SW 1271 (cell line): ENCODE measurements at regions not wholly inside any gene's neighbourhood (a gene's known extent, or its start where the extent isn't known, plus 50 kb on each side); places are given as distances from the start of the nearest gene placed in this dataset.
"Not testable (repeated sequence)": the region's sequence is repeated elsewhere in the genome, so short reads cannot be mapped to it uniquely, and the experiment has no call there.

Source experiments
- DNase-seq, 2 experiments: peaks; one replicate each; lab custom pipeline; 2025; lab: John Stamatoyannopoulos, UW

DNA sequence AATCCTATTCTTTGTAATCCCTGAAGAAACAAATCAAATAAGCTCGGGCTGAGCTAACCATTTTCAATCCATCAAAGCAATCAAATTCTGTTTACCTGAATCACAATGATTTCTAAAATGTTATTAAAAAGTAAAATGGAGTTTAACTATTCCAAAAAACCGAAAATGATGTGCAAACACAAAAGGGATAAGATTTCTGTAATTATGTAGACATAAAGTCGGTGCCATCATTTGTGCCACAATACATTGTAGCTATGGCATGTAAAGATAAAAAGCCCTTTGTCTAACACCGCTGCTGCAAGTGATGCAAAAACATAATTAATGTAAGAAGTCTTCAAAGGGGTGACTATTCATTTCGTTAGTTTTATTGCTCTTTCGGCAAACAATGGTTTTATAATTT is 125.1 kb upstream of the FAM204A start:
- DNase-seq = no peak

DNA sequence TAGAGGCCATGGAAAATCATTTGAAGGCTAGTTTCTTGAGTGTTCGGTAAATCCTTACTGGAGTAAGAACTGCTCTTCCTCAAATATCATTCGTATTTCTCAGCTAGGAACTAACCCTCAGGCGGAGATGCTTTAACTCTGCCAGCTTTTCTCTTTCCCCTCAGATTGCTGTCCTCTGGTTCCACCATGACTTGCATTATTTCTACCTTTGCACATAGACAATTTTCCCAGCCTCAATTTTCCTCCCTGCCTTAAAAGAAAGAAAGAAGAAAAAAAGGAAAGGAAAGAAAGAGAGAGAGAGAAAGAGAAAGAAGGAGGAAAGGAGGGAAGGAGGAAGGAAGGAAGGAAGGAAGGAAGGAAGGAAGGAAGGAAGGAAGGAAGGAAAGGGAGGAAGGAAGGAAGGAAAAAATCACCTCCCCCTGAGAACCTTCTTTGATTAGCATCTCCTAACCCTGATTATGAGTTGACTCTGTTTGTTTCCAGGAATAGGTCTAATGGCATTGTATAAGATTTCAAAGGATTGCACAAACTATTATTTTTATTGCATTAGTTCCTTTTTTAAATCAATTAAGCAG is 123.3 kb upstream of the FAM204A start:
- DNase-seq = no peak

DNA sequence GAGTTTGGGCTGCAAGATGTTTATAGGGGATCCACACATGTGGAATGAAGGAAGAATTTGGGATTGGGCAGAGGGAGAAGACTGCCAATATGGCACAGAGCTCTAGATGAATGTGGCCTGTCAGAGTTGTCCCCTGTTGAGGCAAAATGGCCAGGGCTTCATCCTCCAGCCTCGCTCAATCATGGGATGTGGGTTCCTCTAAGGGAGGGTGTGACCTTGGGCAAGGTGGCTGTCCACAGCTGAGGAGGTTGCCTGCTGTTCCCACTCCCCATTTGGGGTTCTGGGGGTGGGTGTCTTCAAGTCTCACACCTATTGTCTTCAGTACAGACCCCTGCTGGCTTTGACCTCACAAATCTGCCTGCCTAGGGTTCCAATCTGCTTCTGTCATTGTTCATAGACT is 121.6 kb upstream of the FAM204A start:
- DNase-seq = no peak

DNA sequence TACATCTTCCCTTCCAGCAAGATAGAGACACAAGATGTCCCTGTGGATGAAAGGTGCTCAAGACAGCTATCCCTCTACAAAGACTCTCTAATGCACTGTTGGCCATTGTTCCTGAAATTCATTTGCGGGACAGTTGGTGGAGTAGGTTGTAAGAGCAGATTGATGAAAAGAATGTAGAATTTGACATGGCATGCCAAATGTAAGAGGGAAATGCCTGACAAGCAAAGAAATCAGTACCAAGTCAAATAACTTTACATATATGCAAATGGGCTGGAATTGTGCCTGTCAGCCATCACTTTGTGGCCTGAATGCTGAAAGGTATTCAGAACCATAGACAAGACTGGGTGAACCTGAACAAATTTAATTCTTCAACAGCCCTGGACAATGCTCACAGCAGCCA is 120.3 kb upstream of the FAM204A start:
- DNase-seq = no peak

DNA sequence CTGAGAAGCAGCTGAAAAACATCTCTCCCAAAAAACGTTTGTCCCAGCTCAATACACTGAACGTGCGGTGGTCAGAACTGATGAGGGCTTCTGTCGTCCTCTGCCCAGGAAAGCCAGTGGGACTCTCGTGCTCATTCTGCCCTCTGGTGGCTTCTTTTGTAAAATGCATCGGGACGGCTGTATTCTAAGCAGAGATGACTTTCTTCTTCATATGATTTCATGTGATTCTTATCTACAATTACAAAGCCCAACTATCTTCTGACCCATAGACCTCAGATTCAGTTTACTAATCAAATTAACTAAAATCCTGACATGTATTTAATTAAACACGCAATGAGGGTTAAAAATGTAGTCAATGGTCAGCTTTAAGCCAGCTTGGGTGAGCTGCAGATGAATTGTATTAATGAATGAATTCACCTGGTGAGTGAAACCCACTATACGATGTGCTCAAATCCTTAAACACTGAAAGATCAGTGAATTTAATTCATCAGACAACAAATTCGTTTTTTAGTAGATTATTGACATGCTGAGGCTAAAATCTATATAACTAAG is 117.6 kb upstream of the FAM204A start:
- peak in 1 of 2 experiments; percentile 24 for DNase-seq

DNA sequence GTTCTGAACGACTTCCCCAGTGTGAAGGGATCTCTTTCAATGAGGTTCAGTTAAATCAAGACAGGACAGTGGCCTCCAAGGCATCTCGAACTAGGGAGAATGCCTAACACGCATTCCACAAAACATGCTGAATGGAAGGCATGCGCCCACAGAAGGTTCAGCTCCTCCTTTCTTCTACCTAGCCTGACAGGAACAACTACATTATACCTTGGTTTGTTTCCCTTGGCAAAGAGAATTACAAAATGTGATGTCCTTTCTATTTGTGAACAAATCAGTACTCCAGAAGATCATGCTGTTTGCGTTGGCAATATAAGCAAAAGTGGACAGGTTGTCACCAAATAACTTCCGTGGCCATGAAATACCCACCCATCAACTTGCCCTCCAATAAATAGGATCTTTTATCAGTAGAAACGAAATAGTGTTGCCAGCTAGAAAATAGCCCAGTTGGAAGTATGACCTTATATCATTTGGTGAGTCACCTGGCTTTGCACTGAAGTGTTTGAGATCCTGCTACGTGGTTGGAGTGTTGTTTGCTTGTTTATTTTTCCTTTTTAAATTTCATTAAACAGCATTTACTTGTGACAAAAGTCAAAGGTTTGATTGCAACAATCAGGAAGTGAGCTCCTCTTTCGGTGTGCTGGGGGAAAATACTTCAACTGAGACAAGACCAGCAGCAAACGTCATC is 117.0 kb upstream of the FAM204A start:
- no peak for DNase-seq

DNA sequence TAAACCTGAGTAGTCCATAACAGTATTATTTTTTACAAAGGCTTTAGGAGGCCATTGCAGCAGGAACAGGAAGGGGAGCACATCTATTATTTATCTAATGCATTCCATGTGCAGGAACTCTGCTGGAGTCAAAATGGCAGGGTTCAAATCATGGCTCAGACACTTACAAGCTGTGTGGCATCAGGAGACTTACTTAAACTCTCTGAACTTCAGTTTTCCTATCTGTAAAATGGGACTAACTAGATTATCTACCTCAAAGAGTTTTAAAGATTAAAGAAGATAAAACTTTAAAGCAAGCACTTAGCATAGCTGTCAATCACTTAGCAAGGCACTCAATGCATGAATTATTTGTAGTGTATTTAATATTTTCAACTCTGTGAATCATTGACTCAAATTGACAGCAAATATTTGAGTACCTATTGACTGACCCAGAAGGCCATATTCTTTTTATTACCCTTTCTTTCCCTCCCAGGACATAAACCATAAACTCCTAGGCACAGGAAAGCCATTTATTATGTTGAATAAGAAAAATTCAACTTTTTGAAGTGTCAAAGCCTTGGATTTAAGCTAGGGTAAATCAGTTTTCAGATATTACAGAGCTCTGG is 115.8 kb upstream of the FAM204A start:
- DNase-seq = no peak

DNA sequence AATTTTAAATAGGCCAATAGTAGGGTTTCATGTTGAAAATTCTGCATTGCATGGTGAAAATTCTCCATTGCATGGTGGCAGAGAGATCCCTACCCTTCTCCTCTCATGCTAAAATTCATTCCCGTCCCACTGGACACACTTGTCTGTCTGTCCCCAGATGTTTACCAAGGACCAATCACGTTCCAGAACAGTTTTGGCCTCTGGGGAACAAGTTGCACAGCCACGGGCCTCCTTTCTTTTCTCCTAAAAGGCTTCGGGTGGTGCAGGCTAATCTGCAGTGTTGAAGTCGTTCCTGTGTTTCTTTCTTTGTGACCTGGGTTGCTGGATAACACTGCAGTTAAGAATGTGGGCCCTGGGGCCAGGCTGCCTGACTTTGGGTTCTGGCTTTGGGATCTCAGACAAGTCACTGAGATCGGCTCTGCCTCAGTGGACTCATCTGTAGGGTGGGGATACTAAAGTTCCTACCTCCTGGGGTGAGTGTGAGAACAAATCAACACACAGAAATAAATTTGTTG is 113.1 kb upstream of the FAM204A start:
- DNase-seq = no peak

DNA sequence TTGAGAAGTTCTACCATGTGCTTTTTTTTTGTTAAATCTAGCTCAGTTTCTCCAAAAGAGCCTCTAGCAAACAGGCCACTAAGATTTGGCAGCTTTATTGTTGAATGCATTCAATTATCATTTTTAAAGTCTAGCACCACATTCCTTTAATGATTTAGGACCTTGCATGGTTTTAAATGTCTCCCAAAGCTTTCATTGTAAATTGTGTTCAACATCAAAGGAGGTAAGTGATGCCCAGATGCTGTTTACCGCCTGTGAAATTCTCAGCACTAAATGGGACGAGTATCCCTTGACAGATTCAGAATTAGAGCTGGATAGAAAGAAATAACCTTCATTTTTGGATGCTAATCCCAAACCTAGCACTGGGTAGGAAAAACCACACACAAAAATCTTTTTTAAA is 112.1 kb upstream of the FAM204A start:
- DNase-seq = no peak

DNA sequence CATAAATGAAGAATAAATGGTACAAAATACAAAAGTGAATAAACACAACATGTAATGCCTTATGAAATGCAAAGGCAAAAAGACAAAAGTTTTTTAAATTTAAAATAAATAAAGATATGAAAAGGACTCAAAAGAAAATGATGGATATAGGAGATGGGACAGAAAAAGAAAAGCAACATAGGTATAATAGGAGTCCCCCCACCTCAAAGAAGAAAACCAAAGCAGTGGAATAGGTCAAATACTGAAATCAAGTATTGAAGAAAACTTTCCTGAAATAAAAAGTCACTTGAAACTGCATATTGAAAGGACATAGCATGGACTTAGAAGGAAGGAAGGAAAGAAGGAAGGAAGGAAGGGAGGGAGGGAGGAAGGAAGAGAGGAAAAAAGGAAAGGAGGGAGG is 110.0 kb upstream of the FAM204A start:
- no peak for DNase-seq

DNA sequence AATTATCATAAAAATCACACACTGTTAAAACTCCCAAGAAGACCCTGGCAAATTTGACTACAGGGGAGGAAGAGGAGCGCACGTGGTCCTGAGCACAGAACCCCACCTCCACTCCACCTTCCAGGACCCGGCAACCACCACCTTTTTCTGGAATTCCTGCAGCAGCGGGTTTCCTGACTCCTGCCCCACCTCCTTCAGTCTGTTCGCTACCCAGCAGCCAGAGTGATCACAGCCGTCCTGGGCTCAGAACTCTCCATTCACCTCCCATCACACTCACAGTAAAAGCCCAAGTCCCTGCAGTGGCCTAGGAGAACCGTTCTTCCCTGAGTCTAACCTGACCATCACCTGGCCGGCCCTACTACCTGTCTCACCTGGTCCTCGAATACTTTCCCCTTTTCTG is 107.4 kb upstream of the FAM204A start:
- DNase-seq = no peak

DNA sequence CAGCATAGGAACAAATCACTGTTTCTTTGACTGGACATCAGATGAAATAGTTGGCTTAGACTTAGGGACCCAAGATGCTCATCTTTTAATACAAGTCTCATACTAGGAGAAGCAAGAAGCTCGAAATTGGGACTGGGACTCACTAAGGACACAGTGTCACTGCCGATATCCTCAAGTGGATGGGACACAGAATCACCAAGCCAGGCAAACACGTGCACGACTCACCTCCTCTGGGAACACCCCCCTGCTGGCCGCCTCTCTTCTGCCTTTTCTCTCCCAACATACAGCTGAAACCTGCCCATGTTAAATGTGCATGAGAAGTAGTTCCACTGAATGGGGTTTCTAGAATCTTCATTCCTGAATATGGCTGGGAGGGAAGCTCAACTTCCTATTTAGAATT is 106.6 kb upstream of the FAM204A start:
- no peak for DNase-seq

DNA sequence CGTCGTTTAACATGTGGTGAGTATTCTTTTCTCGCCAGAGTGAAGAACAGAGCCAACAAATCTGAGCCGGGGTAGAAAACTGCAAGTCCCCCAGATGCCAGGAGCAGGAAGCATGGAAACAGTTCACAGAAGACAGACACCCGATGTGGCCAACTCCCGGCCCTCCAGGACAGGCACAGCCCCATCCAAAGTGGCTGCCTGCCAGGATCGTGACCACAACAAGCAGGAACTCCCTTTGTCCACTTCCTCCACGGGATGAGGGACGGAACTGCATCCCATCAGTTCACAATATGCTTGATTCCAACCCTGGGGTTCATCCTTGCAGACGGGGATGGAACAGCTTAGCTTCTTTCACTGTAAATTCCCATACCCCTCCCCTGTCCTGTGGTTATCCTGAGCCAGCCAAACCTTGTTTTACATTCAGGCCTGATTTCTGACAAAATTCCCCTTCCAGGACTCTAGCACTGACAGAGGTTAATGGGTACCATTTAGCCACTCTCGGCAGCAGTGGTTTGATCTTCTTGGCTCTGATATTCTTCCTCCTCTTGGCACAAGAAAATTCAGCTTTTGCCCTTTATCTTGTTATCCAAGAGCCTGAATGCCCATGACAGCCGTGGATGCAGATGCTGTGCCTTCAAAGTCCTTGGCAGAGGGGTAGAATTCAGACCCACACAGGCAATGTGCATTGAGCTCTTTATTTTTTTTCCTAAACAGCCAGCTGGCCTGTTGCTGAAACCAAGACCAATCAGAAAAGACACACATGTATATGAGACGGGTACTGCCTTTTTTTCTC is 105.5 kb upstream of the FAM204A start:
- no peak for DNase-seq

DNA sequence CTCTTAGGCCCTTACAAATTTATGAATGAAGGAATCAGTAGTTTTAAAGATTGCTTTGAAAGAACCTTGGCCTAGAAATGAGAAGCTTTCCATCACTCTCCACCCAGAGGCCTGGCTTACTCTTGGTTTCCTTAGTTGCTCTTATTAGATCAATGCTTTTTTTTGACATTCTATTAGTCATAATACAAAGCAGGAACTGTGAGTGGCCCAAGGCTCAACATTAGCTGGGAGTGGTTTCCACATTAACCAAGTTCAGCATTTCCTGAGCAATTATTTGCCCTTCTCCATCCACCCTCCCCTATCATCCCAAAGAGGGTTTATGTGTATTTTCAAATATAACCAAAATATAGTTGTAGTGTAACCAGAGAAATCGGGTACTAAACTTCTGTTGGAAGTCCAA is 103.4 kb upstream of the FAM204A start:
- no peak for DNase-seq

DNA sequence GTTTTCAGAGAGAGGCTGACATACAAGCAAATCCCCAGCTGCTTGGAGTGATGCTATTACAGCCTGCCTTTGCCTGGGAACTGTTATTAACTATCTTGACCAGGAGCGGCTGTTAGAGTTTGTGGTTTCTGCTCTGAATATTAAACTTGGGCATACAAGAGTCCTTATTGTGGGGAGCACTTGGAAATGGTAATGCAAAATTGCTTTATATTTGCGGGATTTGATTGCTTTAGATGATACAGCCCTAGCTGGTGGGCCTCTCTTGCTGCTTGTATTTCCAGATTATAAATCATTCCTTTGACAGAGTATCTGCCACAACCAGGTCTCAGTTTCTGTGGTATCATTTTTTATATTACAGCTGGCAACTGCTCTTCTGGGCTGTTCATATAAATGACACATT is 101.9 kb upstream of the FAM204A start:
- no peak for DNase-seq

DNA sequence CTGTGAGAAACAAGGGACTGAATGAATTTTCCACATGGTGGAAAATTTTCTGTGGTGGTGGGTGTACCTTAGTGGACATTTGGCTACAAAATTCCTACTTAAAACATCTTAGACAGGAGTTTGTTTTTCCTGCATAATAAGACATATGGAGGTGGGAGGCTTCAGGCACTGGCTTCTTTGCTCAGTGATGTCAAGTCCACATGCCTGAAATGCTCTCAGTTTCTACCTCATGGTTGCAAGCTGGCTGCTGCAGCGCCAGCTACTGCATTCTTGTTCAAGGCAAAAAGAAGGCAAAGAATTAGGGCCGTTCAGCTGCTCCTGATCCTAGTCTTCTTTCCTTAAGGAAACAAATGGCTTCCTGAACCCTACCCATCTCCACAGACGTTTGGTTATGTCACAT is 99.9 kb upstream of the FAM204A start:
- DNase-seq = no peak

DNA sequence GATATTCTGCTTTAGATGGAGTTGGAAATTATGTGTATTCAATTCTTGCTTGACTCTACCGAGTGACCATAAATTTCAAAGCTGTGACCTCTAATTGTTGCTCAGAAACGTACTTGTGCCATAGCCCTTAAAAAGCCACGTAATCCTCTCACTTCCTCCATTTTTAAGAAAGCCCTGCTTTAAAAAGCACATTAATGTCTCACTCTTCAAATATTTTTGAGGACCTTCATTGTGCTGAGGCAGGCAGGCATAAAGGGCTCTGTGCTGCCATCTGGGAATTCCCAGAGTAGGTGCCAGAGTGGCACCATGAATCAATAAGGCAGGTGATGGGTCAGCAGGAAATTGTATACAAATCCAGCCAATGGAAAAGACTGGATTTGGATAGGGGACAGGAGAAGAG is 97.7 kb upstream of the FAM204A start:
- DNase-seq = no peak

DNA sequence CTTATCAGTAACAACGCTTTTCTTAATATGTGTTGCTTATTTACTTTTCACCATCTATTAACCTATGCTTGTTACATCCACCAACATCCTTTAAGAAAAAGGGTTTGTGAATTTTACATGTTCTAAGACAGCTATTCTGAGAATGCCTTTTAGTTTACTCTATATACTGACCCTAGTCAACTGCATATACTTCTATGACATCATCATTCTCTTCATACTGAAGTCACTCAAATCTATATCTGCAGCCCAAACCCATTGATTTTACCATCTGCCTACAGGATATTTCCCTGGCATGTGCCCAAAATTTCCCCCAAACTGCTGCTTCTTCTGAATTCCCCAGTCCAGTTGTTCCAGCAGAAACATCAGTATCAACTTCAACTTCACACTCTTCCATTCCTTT is 94.6 kb upstream of the FAM204A start:
- DNase-seq = no peak

DNA sequence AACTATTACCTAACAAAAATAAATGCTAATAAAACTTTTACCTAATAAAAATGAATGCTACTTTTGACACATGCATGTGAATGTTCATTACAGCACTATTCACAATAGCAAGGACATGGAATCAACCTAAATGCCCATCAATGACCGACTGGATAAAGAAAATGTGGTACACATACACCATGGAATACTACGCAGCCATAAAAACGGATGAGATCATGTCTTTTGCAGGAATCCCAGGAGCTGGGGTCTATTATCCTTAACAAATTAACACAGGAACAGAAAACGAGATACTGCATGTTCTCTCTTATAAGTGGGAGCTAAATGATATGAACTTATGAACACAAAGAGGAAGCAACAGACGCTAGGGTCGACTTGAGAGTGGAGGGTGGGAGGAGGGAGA is 88.1 kb upstream of the FAM204A start:
- DNase-seq = no peak

DNA sequence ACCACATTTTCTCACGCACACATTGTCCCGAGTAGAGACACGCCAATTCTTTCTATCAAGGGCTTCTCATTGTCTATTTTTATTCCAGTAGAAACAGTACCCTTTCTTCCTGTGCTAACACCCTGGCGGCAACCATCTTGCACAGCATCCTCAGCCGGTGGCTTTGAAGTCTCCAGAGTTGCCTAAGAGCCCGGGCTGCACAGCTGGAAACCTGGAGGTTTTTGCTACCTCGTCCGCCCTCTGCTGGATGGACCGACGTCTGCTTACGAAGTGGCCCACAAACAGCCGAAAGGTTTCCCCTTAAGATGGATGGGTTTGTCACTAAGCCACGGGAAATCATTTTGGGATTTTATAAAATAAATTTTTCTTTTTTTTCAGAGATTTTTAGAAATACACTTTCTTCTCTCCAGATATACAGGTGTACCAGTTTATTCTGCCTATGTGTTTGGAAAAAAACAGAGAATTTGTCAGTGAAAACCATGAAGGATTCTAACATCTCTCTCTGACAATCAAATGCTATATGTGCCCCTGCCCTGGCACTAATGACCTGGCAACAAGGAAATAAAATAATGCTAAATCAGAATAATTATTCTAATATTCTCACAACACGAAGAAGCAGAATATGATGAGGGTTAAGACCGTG is 81.8 kb upstream of the FAM204A start:
- DNase-seq = peak; percentile 44 to 69

DNA sequence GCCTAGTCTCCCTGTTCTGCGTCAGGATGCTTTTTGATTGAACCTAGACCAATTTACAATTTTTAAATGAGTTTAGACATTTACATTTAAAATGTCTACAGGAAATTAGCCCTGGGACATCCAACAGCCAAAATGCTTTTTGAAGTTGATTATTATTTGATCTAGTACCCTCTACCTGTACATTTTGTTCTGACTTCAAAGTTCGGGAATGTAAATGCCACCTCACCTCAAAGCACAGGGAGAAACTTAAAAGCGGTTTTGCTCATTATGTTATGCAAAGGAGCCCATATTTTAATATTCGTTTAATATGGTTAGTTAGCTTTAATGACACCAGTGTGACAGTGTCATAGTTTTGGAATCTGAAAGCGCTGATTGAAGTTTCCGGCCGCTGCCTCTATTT is 80.1 kb upstream of the FAM204A start:
- DNase-seq = no peak

DNA sequence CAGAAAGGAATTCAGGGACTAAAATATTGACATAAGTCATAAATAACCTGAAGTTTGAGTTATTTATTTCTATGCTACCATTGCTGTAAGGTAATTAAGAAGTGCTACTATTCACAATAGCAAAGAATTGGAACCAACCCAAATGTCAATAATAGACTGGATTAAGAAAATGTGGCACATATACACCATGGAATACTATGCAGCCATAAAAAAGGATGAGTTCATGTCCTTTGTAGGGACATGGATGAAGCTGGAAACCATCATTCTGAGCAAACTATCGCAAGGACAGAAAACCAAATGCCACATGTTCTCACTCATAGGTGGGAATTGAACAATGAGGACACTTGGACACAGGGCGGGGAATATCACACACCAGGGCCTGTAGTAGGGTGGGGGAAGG is 77.9 kb upstream of the FAM204A start:
- DNase-seq = not testable (repeated sequence)
